Endodermal cell (in vitro differentiated cells): ENCODE measurements at regions not wholly inside any gene's neighbourhood (a gene's known extent, or its start where the extent isn't known, plus 50 kb on each side); places are given as distances from the start of the nearest gene placed in this dataset.

Source experiments
- DNase-seq: peaks from one replicate; pipeline ENCODE4 v3.0.0-alpha.2; 2017
- H3K27ac ChIP-seq: 2 replicates; pipeline ENCODE4 v1.5.1; 2013; ENCODE audit warnings: mild to moderate bottlenecking, low read depth, low read length, moderate library complexity
- H3K27me3 ChIP-seq: 2 replicates; pipeline ENCODE4 v1.6.1; 2013; ENCODE audit warnings: mild to moderate bottlenecking, low read length, moderate library complexity; ENCODE audit not compliant: insufficient read depth, control insufficient read depth, poor library complexity, severe bottlenecking
- H3K36me3 ChIP-seq: 2 replicates; pipeline ENCODE4 v1.7.0; 2013; ENCODE audit warnings: mild to moderate bottlenecking, low read length, moderate library complexity; ENCODE audit not compliant: control insufficient read depth, insufficient read depth
- H3K4me1 ChIP-seq: one replicate; pipeline ENCODE4 v1.7.0; 2013; ENCODE audit warnings: low read length; ENCODE audit not compliant: control insufficient read depth, insufficient read depth
- H3K4me3 ChIP-seq: 2 replicates; pipeline ENCODE4 v1.5.1; 2013; ENCODE audit warnings: mild to moderate bottlenecking, low read length, moderate library complexity
- H3K9ac ChIP-seq: 2 replicates; pipeline ENCODE4 v1.6.1; 2013; ENCODE audit warnings: mild to moderate bottlenecking, low read length, moderate library complexity; ENCODE audit not compliant: poor library complexity, severe bottlenecking; ENCODE audit errors: extremely low read depth
- H3K9me3 ChIP-seq: 2 replicates; pipeline ENCODE4 v1.6.1; 2013; ENCODE audit warnings: mild to moderate bottlenecking, low read length, moderate library complexity; ENCODE audit not compliant: control insufficient read depth
- H3K27ac Mint-ChIP-seq: 2 replicates; pipeline ENCODE4 v1.8.0; 2020; ENCODE audit warnings: mixed read lengths
- H3K27me3 Mint-ChIP-seq: 2 replicates; pipeline ENCODE4 v1.8.0; 2021; ENCODE audit warnings: mild to moderate bottlenecking, mixed read lengths; ENCODE audit not compliant: insufficient read depth
- H3K36me3 Mint-ChIP-seq: 2 replicates; pipeline ENCODE4 v1.8.0; 2020; ENCODE audit warnings: low read depth, mixed read lengths
- H3K4me1 Mint-ChIP-seq: 2 replicates; pipeline ENCODE4 v1.8.0; 2020; ENCODE audit warnings: mixed read lengths
- H3K4me3 Mint-ChIP-seq: 2 replicates; pipeline ENCODE4 v1.8.0; 2020; ENCODE audit warnings: mild to moderate bottlenecking, moderate library complexity, mixed read lengths
- H3K9me3 Mint-ChIP-seq: 2 replicates; pipeline ENCODE4 v1.8.0; 2020; ENCODE audit warnings: mild to moderate bottlenecking, mixed read lengths
- CTCF ChIP-seq: fragments of 200-600 bp; sonication (generic); conservative IDR thresholded peaks from 2 replicates; pipeline ENCODE4 v1.5.0; 2021; ENCODE audit warnings: antibody characterized with exemption, mild to moderate bottlenecking
- WGBS, 2 experiments: methylation state at CpG; one replicate each; pipeline versions ENCODE4 v1.1.5 to v1.1.7; 2013; ENCODE audit warnings: missing lambda C conversion rate in 2 of 2, mixed read lengths in 1 of 2; ENCODE audit not compliant: insufficient coverage in 1 of 2, insufficient read length in 1 of 2; 5-methylcytosine and 5-hydroxymethylcytosine counted together

DNA sequence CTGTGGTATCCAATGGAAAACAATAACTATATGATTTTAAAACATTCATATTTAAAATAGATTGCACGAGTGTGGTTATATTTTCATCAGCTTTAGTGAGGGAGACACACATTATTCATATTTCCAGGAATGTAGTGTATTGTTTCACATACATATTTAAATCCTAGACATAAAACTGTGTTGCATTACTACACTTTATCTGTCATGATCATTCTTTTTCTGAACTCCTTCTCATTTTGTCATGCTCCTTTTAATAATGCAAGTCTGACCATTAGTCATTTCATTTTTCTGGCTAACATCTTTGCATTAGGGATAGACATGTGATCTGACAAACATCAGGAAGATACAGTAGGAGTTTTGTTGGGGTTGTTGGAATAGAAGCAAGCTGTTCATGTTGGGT lies 1382.7 kb downstream of the PCDH7 start:
- H3K36me3 Mint-ChIP-seq = no peaks in the 10 kb centered on the region
- H3K9ac ChIP-seq = no peak overlapping the region
- H3K27me3 Mint-ChIP-seq = no peaks in the 10 kb centered on the region
- H3K36me3 ChIP-seq = no peaks in the 10 kb centered on the region
- no peak for TF ChIP-seq CTCF
- no peak for DNase-seq
- H3K4me3 ChIP-seq = no peak overlapping the region
- no peak overlapping the region for H3K27ac ChIP-seq
- no peaks in the 10 kb centered on the region for H3K4me1 ChIP-seq
- WGBS, 2 experiments = no CpG with 5 or more reads among the region's 1 CpG
- H3K4me1 Mint-ChIP-seq = no peaks in the 10 kb centered on the region
- H3K9me3 ChIP-seq = no peaks in the 10 kb centered on the region
- H3K27me3 ChIP-seq = no peaks in the 10 kb centered on the region
- no peak overlapping the region for H3K4me3 Mint-ChIP-seq
- H3K9me3 Mint-ChIP-seq = no peaks in the 10 kb centered on the region
- H3K27ac Mint-ChIP-seq = no peak overlapping the region

GRCh38 chr4:32106767-32107166 lies 1386.6 kb downstream of the PCDH7 start:
- WGBS, 2 experiments = 80 to 90% methylated on average over 1 to 3 of the region's 3 CpGs

DNA sequence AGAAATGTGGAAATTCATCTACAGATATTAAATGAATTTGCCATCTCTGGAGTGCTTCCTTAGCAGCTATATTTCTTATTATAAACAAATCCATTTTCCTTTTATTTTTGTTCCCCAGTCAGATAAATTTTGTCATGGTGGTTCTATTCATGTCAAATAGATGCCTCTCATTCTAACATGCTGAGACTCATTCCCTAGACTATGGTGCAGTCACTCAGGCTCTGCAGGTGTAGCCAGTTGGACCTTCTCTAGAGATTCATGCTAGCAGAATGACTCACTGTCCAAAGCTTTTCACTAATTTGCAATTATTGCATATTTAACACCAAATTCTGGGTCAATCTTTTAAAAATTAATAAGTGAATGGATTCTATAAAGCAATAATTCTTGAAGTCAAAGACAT lies 1392.7 kb downstream of the PCDH7 start:
- Mint-ChIP-seq H3K9me3 (no peaks in the 10 kb centered on the region), H3K27ac (no peak overlapping the region), H3K27me3 (no peaks in the 10 kb centered on the region), H3K4me1 (no peaks in the 10 kb centered on the region), H3K4me3 (no peak overlapping the region), H3K36me3 (no peaks in the 10 kb centered on the region)
- H3K27ac ChIP-seq = no peak overlapping the region
- no peaks in the 10 kb centered on the region for H3K27me3 ChIP-seq
- no peak for DNase-seq
- H3K4me3 ChIP-seq = no peak overlapping the region
- no peaks in the 10 kb centered on the region for H3K9me3 ChIP-seq
- H3K4me1 ChIP-seq = no peaks in the 10 kb centered on the region
- TF ChIP-seq CTCF = no peak
- H3K36me3 ChIP-seq = no peaks in the 10 kb centered on the region
- no peak overlapping the region for H3K9ac ChIP-seq

More at GRCh38 chr4:32106767-32107166, 1386.6 kb downstream of the PCDH7 start:
- Histone ChIP-seq H3K9ac (no peak overlapping the region), H3K27me3 (no peaks in the 10 kb centered on the region), H3K4me3 (no peak overlapping the region), H3K4me1 (no peaks in the 10 kb centered on the region), H3K27ac (no peak overlapping the region), H3K9me3 (no peaks in the 10 kb centered on the region), H3K36me3 (no peaks in the 10 kb centered on the region)
- no peaks in the 10 kb centered on the region for H3K4me1 Mint-ChIP-seq
- H3K27me3 Mint-ChIP-seq = no peaks in the 10 kb centered on the region
- no peaks in the 10 kb centered on the region for H3K36me3 Mint-ChIP-seq
- no peak overlapping the region for H3K27ac Mint-ChIP-seq
- no peak for TF ChIP-seq CTCF
- H3K4me3 Mint-ChIP-seq = no peak overlapping the region
- H3K9me3 Mint-ChIP-seq = no peaks in the 10 kb centered on the region
- no peak for DNase-seq
